Vagina (tissue), 2 donors: ENCODE measurements at regions not wholly inside any gene's neighbourhood (a gene's known extent, or its start where the extent isn't known, plus 50 kb on each side); places are given as distances from the start of the nearest gene placed in this dataset.
"Not testable (repeated sequence)": the region's sequence is repeated elsewhere in the genome, so short reads cannot be mapped to it uniquely, and the experiment has no call there.

Experiments used
- CTCF ChIP-seq, 3 experiments: fragments of 450-650 bp in 2 of 3; fragments of 200-600 bp in 1 of 3; sonication (generic) in 1 of 3; IDR thresholded peaks; one replicate each; pipeline ENCODE4 v1.5.1; 2017 to 2019; ENCODE audit warnings: antibody characterized with exemption in 3 of 3, mild to moderate bottlenecking in 2 of 3, moderate library complexity in 2 of 3
- POLR2AphosphoS5 ChIP-seq, 2 donors: sonication (generic); formaldehyde crosslinking; IDR thresholded peaks; one replicate each; pipeline ENCODE4 v1.9.0; 2017; ENCODE audit warnings: antibody characterized with exemption in 2 of 2, mild to moderate bottlenecking in 2 of 2, low read depth in 1 of 2; ENCODE audit not compliant: insufficient read depth in 1 of 2

GRCh38 chr12:17855548-17855947 is 234.4 kb downstream of the RERGL start:
- not testable (repeated sequence) for TF ChIP-seq CTCF (IDR thresholded peaks at IDR 0.05); POLR2AphosphoS5 (IDR thresholded peaks at IDR 0.05; ENCODE audit: insufficient read depth in 1 of 2, low read depth in 1 of 2)
